NCI-H1694 (cell line): ENCODE measurements at regions not wholly inside any gene's neighbourhood (a gene's known extent, or its start where the extent isn't known, plus 50 kb on each side); places are given as distances from the start of the nearest gene placed in this dataset.
"Not testable (repeated sequence)": the region's sequence is repeated elsewhere in the genome, so short reads cannot be mapped to it uniquely, and the experiment has no call there.

Experiments
- DNase-seq: peaks from one replicate; lab custom pipeline; 2025; lab: John Stamatoyannopoulos, UW

DNA sequence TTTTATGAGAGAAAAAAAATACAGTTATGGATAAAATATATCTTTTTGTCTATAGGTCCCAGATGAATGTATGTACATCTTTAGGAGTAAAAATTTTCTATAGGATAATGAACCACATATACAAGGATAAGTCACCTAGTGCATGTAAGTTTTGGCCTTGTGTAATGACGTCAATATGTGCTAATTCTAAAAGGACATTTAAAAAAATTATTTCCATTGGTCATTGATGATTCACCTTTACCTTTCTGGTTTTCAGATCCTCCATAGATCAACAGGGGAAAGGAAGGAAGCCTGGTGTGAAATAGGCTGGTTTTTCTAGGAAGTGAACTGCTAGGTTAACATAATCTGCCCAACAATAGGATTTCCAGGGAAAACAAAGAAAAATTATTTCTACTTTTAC is 684.3 kb upstream of the SOX9 start:
- DNase-seq = no peak

DNA sequence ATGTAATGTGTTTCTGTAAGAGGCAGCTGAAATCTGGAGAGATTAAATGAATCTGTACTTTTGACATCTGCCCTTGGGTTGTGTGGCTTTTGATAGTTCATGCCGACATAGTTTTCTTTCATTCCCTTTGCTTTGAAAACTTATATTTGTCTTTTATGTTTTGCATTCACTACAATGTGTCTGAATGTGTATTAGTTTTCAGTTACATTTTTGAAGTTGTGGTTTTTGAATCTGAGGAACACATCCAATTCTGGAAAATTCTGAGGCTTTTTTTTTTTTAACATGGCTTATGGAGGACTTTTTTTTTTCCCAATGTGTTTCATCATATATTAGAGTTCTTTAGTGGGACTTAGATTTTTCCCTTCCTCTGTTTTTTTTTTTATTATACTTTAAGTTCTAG is 683.7 kb upstream of the SOX9 start:
- no peak for DNase-seq

DNA sequence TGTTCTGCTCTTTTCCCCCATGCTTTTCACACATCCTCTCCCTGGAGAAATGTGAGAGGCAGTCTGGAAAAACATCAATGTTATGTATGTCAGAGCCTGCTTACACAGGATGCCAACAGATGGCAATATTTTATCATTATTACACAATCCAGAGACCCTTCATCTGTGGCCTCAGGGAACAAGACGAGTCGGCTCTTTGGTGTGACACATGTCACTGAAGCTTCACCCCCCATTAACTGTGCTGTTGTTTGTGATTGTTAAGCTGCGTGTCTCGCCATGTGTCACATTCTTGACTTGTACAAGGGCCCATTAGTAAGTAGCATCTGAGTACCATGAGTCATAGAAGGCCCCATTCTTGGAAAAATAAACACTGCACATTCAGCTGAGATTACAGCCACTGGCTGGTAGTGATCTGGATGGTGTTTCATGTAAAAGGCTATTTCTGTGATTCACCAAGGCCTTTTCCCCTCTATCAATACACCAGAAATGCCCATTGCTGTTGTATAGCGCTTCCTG is 682.1 kb upstream of the SOX9 start:
- DNase-seq = peak; percentile 93

DNA sequence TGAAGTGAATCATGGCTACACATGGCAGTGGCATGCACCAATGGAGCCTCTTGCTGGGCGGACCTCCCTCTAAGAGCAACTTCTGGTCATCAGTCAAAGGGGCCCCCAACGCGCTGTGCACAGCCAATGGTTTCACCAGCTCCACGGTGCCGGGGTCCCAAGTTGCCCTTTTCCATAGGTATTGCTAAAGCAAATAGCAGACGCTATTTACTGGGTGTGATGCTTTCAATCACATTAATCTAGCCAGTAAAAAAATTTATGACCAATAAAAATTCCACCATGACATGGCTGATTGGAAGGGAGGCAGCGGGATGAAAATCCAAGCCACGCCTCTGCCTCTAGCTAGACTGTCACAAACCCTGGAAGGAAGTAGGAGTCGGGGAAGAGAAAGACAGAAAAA is 680.3 kb upstream of the SOX9 start:
- no peak for DNase-seq

DNA sequence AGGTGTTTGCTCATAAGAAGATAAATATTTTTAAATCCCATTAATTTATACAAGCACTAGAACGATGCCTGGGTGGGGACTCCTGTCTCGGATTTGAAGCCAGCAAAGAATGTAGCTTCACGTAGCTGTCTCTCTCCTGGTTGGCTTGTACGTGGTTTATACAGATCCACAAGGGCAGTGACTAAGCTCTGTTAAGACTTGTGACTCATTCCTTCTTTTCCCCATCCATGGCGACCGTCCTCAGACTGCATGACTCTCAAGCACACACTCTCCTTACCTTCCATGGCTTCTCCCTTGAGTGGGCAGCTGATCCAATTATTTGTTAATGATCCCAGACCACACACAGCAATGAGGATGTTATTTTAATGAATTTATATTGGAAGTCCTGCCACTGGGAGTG is 679.7 kb upstream of the SOX9 start:
- no peak for DNase-seq

DNA sequence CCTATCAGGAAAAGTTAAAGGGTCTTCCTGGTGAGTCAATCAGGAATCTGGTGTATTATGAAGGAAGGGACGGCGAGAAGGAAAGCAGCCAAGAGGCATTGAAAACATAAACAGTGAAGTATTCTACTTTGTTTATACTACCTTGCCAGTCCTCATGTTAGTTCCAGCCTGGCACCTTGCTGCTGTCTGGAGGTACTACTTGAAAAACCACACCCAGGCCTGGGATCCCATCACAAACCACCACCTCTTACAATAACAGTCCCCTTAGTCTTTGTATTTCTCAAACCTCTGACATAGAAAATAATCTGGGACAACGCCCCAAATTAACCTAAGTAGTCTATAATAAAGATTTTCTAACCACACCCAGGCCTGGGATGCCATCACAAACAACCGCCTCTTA is 676.7 kb upstream of the SOX9 start:
- no peak for DNase-seq

DNA sequence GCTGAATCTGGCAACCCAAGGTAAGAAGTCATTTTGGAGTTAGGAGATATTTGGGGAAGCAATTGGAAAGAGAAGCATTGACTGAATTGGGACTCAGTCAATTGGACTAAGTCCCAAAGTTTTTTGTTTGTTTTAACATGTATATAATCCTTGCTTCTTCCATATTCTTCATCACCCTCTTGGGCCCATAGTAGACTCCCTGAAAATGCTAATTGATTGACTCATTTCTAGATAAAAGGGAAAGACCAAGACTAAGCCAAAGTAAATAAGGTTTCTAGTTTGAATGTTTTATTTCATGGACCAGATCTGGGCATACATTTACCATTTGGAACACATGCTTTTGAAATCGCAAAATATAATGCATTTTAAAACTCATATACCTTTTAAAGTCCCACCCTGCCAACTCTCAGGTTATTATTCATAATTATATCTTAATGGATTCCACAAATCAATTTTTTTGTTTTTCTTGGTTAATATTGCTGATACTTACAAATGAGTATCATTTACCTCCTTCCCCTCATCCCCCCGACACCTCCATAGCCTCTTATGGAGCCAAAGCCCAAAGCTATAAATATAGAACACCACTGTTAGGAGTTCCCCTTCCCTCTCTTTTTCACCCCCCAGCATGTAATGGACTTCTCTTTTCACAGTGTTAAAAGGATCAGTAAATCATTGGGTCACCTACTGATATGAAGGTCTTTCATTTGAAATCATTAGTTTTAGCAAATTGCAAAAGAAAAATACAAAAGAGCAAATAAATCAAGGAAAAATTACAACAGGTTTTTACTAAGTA is 674.0 kb upstream of the SOX9 start:
- no peak for DNase-seq

DNA sequence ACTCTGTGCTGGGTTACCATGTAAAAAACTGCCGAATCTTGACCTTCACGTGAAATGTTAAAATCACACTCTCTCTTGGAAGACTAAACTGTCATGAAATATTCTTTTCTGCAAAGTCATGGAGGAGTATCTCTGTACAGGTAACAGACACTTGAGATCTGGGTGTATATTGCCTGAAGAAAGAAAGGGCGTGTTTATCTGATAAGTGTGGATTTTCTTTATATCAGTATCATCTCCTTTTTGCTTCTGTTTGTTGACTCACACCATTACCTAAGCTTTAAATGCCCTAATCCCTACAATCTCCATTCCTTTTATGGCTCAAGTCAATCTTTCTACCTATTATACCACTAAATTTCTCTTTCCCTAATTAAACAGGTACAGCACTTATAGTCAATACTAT is 673.2 kb upstream of the SOX9 start:
- DNase-seq = no peak

DNA sequence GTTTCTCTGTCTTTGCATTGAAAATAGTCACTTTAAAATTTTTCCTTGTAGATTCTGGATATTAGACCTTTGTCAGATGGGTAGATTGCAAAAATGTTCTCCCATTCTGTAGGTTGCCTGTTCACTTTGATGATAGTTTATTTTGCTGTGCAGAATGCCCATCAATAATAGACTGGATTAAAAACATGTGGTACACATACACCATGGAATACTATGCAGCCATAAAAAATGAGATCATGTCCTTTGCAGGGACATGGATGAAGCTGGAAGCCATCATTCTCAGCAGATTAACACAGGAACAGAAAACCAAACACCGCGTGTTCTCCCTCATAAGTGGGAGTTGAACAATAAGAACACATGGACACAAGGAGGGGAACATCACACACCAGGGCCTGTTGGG is 670.2 kb upstream of the SOX9 start:
- DNase-seq = not testable (repeated sequence)

DNA sequence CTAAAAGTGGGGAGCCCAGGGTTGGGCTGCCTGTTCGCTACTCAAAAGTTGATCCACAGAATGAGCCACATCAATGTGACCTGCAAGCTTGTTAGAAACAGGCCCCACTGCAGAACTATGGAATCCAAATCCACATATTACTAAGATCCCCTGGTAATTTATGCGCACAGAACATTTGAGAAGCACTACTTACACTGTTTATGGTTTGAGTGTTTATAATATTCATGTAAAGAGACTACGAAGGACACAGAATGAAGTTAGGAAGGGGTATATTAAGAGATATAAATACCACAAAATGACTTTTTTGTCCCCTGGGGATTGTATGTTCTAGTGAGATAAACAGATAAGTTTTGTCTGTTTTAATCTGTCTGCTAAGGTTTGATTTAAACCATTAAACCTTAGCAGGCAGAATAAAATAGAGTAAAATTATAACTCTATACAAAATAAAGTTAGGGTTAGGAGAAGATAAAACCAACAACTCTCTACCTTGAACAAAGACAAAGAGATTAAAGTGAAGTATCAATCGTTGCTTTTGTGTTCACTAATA is 666.9 kb upstream of the SOX9 start:
- DNase-seq = no peak

DNA sequence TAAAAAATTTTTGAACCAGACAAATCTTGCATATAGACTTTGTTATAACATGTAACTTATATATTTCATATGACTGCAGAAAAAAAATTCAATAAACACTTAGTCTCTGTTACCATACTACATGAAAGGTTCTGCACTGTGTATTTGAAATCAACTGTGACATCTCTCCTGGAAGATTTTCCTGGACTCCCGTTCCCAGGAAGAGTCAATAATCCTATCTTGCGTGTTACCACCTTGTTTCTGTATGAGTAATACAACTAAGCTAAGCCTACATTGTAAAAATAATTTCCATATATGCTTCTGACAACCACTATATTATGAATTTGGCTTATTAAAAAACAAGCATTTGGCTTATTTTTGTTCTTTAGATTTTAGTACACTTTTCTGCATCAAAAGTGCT is 665.6 kb upstream of the SOX9 start:
- no peak for DNase-seq

DNA sequence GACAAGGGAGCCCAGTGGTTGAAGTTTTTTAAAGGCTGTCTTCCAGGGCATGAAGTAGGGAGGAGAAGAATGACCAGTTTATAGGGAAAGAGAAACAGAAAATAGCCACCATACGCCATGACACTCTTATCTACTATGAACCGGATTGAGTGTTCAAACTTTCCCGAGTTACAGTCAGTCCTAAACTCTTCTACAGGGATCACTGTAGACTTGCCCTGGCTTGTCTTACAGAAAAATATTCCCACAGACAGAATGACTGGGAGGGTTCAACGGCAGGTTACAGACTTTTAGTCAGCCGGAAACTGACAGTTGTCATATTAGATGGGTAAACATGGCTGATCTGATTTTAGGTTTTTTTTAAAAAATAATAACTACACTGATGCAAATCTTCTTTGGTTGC is 662.5 kb upstream of the SOX9 start:
- DNase-seq = no peak

DNA sequence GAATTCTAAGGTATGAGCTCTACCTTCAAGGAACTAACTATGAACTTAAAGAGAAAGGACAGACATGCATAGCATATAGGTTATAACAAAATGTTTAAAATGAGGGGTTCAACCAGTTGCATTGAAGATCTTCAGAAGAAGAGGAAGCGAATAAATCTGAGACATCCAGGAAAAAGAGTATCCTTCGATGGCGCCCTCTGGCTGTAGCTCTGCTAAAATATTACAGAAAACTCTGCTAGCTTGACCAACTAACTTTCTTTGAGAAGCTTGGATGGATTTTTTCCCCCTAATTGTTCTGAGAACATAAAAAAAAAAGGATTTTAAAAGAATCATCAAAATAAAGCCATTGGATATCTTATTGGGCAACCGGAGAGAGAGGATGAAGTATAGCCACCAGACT is 659.9 kb upstream of the SOX9 start:
- peak; percentile 3 for DNase-seq

DNA sequence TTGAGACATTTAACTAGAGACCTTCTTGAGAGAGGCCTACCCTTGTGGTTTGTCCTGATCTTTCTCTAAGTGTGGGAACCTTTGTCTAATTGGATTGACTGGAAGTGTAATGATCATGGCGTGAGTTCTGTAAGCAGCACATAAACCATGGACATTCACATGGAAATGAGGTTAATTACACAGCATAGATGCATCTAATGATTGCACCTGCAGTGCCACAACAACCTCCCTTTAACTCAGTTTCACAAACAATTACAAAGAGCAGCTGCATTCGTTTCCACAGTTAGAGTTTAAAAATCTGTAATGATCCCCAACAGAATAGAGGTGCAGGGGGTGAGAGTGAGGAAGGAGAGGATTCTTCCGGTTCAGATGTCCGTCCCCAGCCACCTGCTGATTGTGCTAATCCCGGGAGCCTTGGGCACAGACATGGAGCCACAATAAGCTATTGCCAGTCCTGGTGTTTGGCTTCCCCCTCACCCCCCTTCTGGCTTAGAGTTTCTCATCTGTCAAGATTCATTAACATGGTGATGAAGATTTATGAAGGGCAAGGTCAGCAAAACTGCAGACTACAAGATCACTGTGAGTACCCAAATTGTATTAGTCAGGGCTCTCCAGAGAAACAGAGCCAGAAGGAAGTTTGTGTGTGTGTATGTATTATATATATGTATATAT is 659.2 kb upstream of the SOX9 start:
- no peak for DNase-seq

DNA sequence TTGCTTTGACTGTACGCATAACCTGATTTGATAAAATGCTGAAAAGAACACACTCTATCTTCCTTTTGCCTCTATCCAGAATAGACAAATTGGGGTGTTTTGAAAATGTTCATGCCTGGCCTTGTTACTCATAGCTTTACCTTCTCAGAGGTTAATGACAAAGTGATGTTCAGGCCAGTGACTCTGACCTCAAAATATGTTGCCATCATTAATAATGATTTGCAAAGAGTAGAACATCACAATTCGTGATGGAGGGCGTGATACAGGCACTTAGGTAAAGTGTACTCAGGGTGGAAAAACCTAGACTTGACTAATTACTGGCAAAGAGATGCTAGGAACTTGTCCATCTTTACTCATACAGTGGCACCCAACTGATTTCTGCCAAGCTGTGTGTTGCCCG is 656.6 kb upstream of the SOX9 start:
- DNase-seq = no peak

DNA sequence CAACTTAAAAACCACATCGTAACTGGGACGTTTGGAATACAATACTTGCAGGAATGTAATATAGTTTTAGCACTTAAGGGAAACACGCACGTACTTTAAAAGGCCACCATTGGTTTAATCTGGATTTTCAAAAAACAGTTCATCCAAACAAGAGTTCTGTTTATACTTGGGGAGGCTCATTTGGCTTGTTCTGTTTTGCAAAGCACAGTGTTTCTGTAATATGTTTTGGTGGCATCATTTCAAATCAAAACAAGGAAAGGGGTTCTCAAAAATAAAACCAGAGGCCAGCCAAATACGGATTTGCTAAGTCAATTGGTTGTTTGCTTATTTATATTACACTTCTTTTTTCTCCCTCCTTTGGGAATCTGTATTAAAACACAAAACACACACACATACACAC is 656.1 kb upstream of the SOX9 start:
- no peak for DNase-seq

DNA sequence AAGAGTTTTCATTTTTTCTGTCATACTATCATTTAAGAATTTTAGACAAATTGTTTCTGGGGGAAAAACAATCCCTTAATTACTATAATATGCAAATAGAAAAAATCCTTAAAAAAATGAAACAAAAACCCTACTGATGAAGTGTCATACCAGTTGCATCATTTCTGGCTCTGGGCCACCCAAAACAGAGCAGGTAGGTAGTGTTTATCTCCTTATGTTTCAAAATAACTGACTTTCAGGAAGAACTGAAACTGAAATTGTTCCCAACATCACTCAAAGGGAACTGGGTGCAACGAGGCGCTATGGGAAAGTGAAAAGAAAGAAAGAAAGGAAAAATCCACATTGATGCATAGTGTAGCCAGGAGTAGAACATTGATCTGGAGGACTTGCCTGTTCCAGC is 653.1 kb upstream of the SOX9 start:
- no peak for DNase-seq

DNA sequence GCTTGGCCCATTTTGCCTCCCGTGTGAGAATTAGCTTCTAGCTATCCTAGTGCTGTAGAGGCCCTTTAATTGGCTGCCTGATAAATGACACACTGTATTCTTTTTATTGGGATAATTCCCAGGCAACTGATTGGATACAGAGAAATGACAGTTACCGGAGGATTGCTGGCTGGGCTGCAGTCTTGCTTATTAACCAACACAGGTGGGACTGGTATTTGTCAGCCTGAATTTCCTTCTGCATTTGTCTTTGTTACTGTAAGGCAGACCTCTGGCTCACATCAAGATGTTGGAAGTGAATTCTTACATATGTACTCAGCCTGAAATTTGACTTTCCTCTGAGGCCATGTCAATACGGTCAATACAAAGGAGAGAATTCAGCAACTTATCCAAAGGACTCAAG is 650.8 kb upstream of the SOX9 start:
- DNase-seq = no peak

DNA sequence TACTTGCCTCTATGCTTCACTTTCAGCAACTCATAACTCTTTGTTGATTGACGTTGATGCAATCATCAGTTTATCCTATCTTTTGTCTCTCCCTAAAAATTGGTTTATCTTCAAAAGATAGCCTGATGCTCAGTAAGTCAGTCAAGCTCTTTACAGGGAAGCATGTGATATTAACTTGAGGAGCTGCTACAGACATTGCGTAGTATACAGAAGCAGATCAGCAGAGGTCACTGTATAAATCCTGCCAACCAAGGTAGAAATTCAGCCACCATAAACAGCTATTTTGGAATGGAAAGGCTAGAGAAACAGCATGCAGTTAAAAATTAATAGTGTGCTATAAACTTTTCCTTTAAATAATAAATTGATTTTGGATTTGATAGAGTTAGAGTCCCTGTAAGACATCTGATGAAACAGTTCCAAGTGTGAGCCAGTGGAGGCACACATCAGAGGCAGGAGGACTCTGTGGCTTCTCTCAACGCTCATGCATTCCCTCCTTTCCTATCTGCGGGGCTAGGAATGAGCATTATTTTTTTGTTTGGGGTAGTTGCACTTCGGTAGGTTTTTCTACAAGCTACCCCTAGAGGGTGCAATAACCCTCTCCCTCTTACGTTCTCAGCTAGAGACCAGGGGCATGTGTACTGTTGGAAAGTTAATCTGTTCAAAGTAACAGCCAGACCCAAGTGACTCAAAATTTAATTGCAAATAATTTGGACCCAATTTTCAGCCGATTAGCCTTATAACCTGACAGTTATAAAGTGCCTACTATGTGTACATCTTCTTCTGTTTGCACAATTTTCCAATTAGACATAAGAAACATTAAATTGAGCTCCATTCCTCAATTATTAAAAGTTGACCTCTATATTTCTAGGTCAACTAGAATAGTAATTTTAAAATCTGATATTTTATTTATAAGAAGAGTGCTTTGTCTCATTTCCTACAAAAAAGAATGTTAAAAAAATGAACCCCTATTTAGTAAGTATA is 647.7 kb upstream of the SOX9 start:
- DNase-seq = peak; percentile 79

DNA sequence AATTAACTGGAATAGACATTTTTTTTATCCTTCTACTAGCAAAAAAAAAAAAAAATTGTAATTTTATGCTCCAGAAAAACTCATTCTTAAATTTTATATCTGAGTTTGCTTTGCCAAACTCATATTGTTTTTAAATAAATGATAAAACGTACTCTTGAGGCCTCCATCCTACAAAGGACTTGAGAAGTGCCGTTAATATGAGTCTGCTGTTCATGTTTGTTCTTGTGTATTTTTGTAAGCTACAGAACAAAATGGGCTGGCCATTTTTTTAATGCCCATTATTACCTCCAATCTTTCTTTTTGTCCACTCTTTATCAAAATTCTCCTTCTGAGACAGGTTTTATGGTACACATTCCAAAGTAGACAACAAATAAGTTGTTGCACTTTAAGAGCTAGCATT is 643.5 kb upstream of the SOX9 start:
- no peak for DNase-seq

DNA sequence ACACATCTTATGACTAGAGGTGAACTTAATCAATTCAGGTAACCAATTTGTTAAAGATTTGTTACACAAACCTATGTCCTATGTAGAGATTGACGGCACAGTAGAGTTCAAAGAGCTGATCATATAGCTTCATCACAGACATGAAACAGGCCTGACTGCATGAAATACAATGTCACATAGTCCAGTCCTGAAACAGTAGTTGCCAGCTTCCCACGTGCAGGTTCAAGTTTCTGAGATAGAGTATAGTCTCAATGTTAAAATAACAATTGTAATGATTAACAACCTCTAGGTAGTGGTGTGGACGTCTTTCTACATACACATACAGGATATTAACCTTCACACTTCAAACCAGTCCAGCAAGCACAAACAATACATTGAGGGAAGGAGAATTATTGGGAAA is 640.7 kb upstream of the SOX9 start:
- no peak for DNase-seq

DNA sequence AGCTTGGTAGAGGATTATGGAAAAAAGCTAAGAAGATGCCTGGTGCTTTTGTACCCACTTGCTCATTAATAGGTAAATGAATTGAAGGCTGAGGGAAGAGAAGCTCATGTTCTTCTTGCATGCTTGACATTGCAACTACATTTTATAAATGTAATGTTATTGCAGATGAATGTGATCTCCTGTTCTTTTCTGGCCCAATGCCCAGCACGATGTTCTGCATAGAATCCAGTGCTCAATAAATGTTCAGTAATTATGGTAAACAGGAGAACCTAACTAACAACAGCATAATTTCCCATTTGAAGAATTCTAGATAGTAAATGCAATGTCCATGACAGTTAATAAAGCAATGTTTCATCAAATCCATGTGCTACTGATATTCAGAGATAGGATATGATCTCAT is 638.2 kb upstream of the SOX9 start:
- no peak for DNase-seq
